Lung (tissue), 11 donors: ENCODE measurements at regions not wholly inside any gene's neighbourhood (a gene's known extent, or its start where the extent isn't known, plus 50 kb on each side); places are given as distances from the start of the nearest gene placed in this dataset.

Experiments
- ATAC-seq: fragments of 200-7000 bp; cut with Tn5 transposase; one replicate; pipeline ENCODE4 v1.9.1; 2020; ENCODE audit warnings: moderate number of reproducible peaks; ENCODE audit not compliant: insufficient read depth, low FRiP score
- DNase-seq, 3 donors: peaks; one replicate each; pipeline ENCODE4 v3.0.0-alpha.2; 2013 to 2017
- H3K27ac ChIP-seq, 2 donors: one replicate each; pipeline ENCODE4 v1.5.1; 2013; ENCODE audit warnings: mild to moderate bottlenecking in 2 of 2, moderate library complexity in 2 of 2, control low read depth in 1 of 2, inconsistent platforms in 1 of 2, low read depth in 1 of 2, low read length in 1 of 2
- H3K27me3 ChIP-seq, 3 donors: one replicate each; pipeline ENCODE4 v1.5.1; 2013; ENCODE audit warnings: low read length in 2 of 3; ENCODE audit not compliant: control insufficient read depth in 3 of 3, insufficient read depth in 3 of 3
- H3K36me3 ChIP-seq, 4 donors: one replicate each; pipeline ENCODE4 v1.5.1; 2013; ENCODE audit warnings: low read length in 4 of 4, mild to moderate bottlenecking in 1 of 4, moderate library complexity in 1 of 4; ENCODE audit not compliant: control insufficient read depth in 4 of 4, insufficient read depth in 4 of 4
- H3K4me1 ChIP-seq, 5 donors: one replicate each; pipeline ENCODE4 v1.5.1; 2013; ENCODE audit warnings: low read length in 5 of 5, mild to moderate bottlenecking in 2 of 5, moderate library complexity in 1 of 5; ENCODE audit not compliant: control insufficient read depth in 5 of 5, insufficient read depth in 5 of 5
- H3K4me3 ChIP-seq: one replicate; pipeline ENCODE4 v1.5.1; 2013; ENCODE audit warnings: mild to moderate bottlenecking, control low read depth, moderate library complexity
- H3K9ac ChIP-seq, 2 donors: one replicate each; pipeline ENCODE4 v1.5.1; 2013; ENCODE audit warnings: low read length in 2 of 2, control low read depth in 1 of 2; ENCODE audit not compliant: insufficient read depth in 1 of 2
- H3K9me3 ChIP-seq, 4 donors: one replicate each; pipeline ENCODE4 v1.5.1; 2013; ENCODE audit warnings: low read length in 3 of 4, mild to moderate bottlenecking in 1 of 4, moderate library complexity in 1 of 4; ENCODE audit not compliant: control insufficient read depth in 4 of 4, insufficient read depth in 3 of 4
- WGBS, 2 donors: extraction: QIAGEN DNeasy Blood & Tissue Kit; methylation state at CpG; one replicate each; pipeline ENCODE4 v1.1.7; 2013; 5-methylcytosine and 5-hydroxymethylcytosine counted together
- TF ChIP-seq, protein P1 (sequence below): IDR thresholded peaks from 2 replicates; pipeline ENCODE4 v1.5.1; 2012; ENCODE audit warnings: mild to moderate bottlenecking; ENCODE audit errors: control extremely low read depth, extremely low read depth
- donor health status: control.
- donor health status: control.
- donor health status: Bipolar disorder and iron deficiency.
- donor health status: healthy.
- donor health status: DM: yes; HTN: yes; CAD: no.

DNA sequence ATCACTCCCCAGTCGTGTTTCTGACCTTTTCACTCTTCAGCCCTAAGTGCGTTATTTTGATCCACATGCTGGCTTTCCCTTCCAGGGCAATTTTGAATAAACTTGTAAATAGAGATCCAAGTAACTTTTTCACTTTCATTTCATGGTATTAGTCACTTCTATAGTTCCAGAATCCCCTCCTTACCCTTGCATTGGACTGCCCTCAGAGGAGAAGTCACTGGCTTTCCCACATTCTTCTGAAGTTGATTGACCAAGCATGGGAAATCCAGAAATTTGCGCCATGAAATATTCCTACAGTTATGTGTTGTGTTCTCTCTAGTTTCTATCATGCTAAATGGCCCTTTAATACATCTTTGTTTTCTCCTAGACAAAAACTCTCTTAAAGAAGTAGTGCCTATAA is 177.3 kb upstream of the GORAB start:
- Histone ChIP-seq H3K27me3 (no peaks in the 10 kb centered on the region), H3K36me3 (no peaks in the 10 kb centered on the region), H3K9me3 (peaks cover 0 to 1% (median 0%) of the 10 kb centered on the region in 4 donors), H3K9ac (no peak overlapping the region), H3K4me3 (no peak overlapping the region), H3K27ac (no peak overlapping the region), H3K4me1 (peaks cover 0 to 11% (median 0%) of the 10 kb centered on the region in 5 donors)
- no peak for DNase-seq
- 84 to 92% methylated on average over 3 of the region's 3 CpGs for WGBS, 2 donors
- TF ChIP-seq, protein P1, sequence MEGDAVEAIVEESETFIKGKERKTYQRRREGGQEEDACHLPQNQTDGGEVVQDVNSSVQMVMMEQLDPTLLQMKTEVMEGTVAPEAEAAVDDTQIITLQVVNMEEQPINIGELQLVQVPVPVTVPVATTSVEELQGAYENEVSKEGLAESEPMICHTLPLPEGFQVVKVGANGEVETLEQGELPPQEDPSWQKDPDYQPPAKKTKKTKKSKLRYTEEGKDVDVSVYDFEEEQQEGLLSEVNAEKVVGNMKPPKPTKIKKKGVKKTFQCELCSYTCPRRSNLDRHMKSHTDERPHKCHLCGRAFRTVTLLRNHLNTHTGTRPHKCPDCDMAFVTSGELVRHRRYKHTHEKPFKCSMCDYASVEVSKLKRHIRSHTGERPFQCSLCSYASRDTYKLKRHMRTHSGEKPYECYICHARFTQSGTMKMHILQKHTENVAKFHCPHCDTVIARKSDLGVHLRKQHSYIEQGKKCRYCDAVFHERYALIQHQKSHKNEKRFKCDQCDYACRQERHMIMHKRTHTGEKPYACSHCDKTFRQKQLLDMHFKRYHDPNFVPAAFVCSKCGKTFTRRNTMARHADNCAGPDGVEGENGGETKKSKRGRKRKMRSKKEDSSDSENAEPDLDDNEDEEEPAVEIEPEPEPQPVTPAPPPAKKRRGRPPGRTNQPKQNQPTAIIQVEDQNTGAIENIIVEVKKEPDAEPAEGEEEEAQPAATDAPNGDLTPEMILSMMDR: no peak
- no peak for ATAC-seq

DNA sequence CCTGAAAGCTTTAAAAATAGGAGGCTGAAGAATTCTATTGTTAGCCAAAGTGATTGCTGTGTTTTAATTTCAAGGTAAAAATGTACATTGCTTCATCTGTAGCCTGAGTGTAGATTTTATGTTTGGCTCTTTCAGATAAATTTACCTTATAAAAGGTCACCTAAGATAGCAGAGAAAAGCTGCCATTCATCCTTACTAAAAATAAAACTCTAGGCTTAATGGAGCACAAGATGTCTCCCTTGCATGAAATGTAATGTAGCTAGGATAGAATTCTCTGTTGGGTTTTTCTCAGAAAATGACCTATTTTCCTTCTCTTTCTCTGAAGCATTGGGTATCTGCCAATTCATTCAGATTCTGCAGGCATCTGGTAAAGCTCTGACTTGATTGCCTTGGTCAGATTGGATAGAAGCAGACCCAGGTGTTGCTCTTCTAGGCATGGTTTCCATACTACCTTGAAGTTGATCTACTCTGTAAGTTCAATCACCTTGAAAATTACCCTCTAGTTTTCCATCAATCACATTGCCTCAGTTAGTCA is 176.6 kb upstream of the GORAB start:
- H3K4me3 ChIP-seq: no peak overlapping the region
- no peaks in the 10 kb centered on the region for H3K36me3 ChIP-seq

DNA sequence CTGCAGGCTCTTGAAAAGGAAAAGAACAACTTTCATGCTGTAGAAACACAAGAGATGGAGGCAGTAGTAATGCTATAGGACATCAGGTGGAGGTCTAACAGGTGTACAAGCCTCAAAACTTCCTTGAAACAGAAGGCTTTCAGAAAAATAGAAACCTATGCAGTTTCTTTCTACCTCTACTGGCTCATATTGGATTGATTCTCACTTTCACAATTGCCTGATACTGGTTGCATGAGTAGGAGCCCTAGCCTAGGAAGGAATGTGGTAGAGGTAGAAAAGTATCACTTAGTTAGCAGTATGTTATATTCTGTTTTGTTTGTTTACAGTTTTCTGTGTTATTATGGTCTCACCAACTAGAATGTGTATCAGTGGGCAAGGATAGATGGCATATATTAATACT is 175.4 kb upstream of the GORAB start:
- peaks cover 0 to 7% (median 0%) of the 10 kb centered on the region in 5 donors for H3K4me1 ChIP-seq
- H3K27ac ChIP-seq: no peak overlapping the region
- no peak overlapping the region for H3K9ac ChIP-seq
- ATAC-seq (no peak), DNase-seq (no peak)
- H3K4me3 ChIP-seq: no peak overlapping the region
- H3K36me3 ChIP-seq: no peaks in the 10 kb centered on the region
- no peaks in the 10 kb centered on the region for H3K27me3 ChIP-seq
- H3K9me3 ChIP-seq: peaks cover 0 to 3% (median 0%) of the 10 kb centered on the region in 4 donors
- TF ChIP-seq, protein P1: no peak

More for the DNA sequence above, 176.6 kb upstream of the GORAB start:
- TF ChIP-seq, protein P1: no peak
- Histone ChIP-seq H3K27me3 (no peaks in the 10 kb centered on the region), H3K9me3 (peaks cover 0 to 3% (median 0%) of the 10 kb centered on the region in 4 donors), H3K9ac (no peak overlapping the region), H3K27ac (no peak overlapping the region), H3K4me1 (peaks cover 0 to 11% (median 0%) of the 10 kb centered on the region in 5 donors)
- ATAC-seq: no peak
- DNase-seq: no peak

DNA sequence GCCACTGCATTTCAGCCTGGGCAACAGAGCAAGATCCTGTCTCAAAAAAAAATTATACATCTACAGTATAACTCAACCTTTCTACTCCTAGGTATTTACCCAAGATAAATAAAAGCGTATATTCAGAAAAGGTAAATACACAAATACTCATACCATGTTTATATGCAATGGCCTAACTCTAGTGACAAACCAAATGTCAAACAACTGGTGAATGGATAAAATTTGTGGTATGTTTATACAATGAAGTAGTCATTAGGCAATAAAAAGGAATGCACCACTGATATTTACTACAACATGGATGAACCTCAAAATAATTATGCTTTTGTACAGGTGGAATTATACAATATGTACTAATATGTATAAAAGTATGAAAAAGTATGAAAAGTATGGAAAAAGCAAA is 174.2 kb upstream of the GORAB start:
- Histone ChIP-seq H3K27me3 (no peaks in the 10 kb centered on the region), H3K36me3 (no peaks in the 10 kb centered on the region), H3K4me1 (peaks cover 0 to 5% (median 0%) of the 10 kb centered on the region in 5 donors), H3K9me3 (peaks cover 0 to 3% (median 0%) of the 10 kb centered on the region in 4 donors), H3K9ac (no peak overlapping the region), H3K4me3 (no peak overlapping the region), H3K27ac (no peak overlapping the region)
- 89 to 90% methylated on average over 1 of the region's 1 CpG for WGBS, 2 donors
- no peak for DNase-seq
- TF ChIP-seq, protein P1: no peak
- ATAC-seq: no peak
